Neuronal stem cell (in vitro differentiated cells): ENCODE measurements at regions not wholly inside any gene's neighbourhood (a gene's known extent, or its start where the extent isn't known, plus 50 kb on each side); places are given as distances from the start of the nearest gene placed in this dataset.

ENCODE experiments used
- DNase-seq: peaks from one replicate; pipeline ENCODE4 v3.0.0-alpha.2; 2013; ENCODE audit warnings: low spot score
- H2AFZ ChIP-seq: one replicate; pipeline ENCODE4 v1.6.1; 2013; ENCODE audit warnings: mild to moderate bottlenecking, low read length, inconsistent platforms
- H2AK5ac ChIP-seq: 2 replicates; pipeline ENCODE4 v1.6.1; 2013; ENCODE audit warnings: low read depth, mild to moderate bottlenecking, inconsistent platforms, low read length, moderate library complexity, mixed read lengths
- H2BK120ac ChIP-seq: 2 replicates; pipeline ENCODE4 v1.6.1; 2013; ENCODE audit warnings: low read depth, mild to moderate bottlenecking, inconsistent platforms, low read length, moderate library complexity, mixed read lengths
- H2BK12ac ChIP-seq: one replicate; pipeline ENCODE4 v1.6.1; 2013; ENCODE audit warnings: low read length, inconsistent platforms
- H2BK15ac ChIP-seq: 2 replicates; pipeline ENCODE4 v1.6.1; 2013; ENCODE audit warnings: mild to moderate bottlenecking, low read length, inconsistent platforms, mixed read lengths
- H2BK5ac ChIP-seq: one replicate; pipeline ENCODE4 v1.6.1; 2013; ENCODE audit warnings: inconsistent platforms, mild to moderate bottlenecking, low read length, moderate library complexity
- H3K14ac ChIP-seq: one replicate; pipeline ENCODE4 v1.6.1; 2013; ENCODE audit warnings: low read length, inconsistent platforms
- H3K18ac ChIP-seq: 2 replicates; pipeline ENCODE4 v1.6.1; 2013; ENCODE audit warnings: low read length, inconsistent platforms
- H3K23ac ChIP-seq: 2 replicates; pipeline ENCODE4 v1.6.1; 2013; ENCODE audit warnings: low read depth, mild to moderate bottlenecking, mixed read lengths, low read length, inconsistent platforms; ENCODE audit not compliant: poor library complexity
- H3K27ac ChIP-seq: replicated peaks from 3 replicates; pipeline ENCODE4 v1.5.1; 2013; ENCODE audit warnings: low read length, inconsistent platforms
- H3K27me3 ChIP-seq, 3 experiments: 2 replicates each; pipeline ENCODE4 v1.6.1; 2013; ENCODE audit warnings: low read length in 3 of 3, mild to moderate bottlenecking in 2 of 3, inconsistent platforms in 1 of 3, low read depth in 1 of 3, mixed read lengths in 1 of 3, moderate library complexity in 1 of 3; ENCODE audit not compliant: control insufficient read depth in 3 of 3, insufficient read depth in 3 of 3
- H3K36me3 ChIP-seq, 2 donors: replicated peaks in 1 of 2; 2 replicates each; pipeline ENCODE4 v1.6.1; 2013; ENCODE audit warnings: low read length in 2 of 2; ENCODE audit not compliant: control insufficient read depth in 2 of 2, insufficient read depth in 2 of 2
- H3K4ac ChIP-seq: 2 replicates; pipeline ENCODE4 v1.6.1; 2013; ENCODE audit warnings: inconsistent platforms, mild to moderate bottlenecking, low read length, moderate library complexity
- H3K4me1 ChIP-seq, 2 donors: 1 replicate in 1 of 2; 2 replicates in 1 of 2; pipeline ENCODE4 v1.6.1; 2013; ENCODE audit warnings: low read length in 2 of 2, low read depth in 1 of 2; ENCODE audit not compliant: control insufficient read depth in 2 of 2, insufficient read depth in 1 of 2
- H3K4me2 ChIP-seq: one replicate; pipeline ENCODE4 v1.6.1; 2013; ENCODE audit warnings: mild to moderate bottlenecking, low read length, inconsistent platforms; ENCODE audit not compliant: insufficient read depth, poor library complexity, severe bottlenecking
- H3K4me3 ChIP-seq, 2 donors: 2 replicates each; pipeline ENCODE4 v1.5.1; 2013; ENCODE audit warnings: low read length in 2 of 2, mild to moderate bottlenecking in 2 of 2, inconsistent platforms in 1 of 2, moderate library complexity in 1 of 2
- H3K79me1 ChIP-seq: one replicate; pipeline ENCODE4 v1.6.1; 2013; ENCODE audit warnings: low read depth, mild to moderate bottlenecking, inconsistent platforms, low read length, moderate library complexity
- H3K9ac ChIP-seq: one replicate; pipeline ENCODE4 v1.6.1; 2013; ENCODE audit warnings: mild to moderate bottlenecking, low read depth, low read length, inconsistent platforms; ENCODE audit not compliant: poor library complexity
- H3K9me3 ChIP-seq, 2 donors: replicated peaks in 1 of 2; 2 replicates each; pipeline versions ENCODE3 to v1.6.1; 2013; ENCODE audit warnings: low read length in 2 of 2, mild to moderate bottlenecking in 2 of 2, inconsistent platforms in 1 of 2, low read depth in 1 of 2, mixed read lengths in 1 of 2, moderate library complexity in 1 of 2; ENCODE audit not compliant: control insufficient read depth in 2 of 2, insufficient read depth in 1 of 2
- H4K8ac ChIP-seq: one replicate; pipeline ENCODE4 v1.6.1; 2013; ENCODE audit warnings: low read depth, mild to moderate bottlenecking, inconsistent platforms, low read length, moderate library complexity
- H4K91ac ChIP-seq: one replicate; pipeline ENCODE4 v1.6.1; 2013; ENCODE audit warnings: low read length, low read depth, mild to moderate bottlenecking, inconsistent platforms; ENCODE audit not compliant: poor library complexity
- WGBS, 2 donors: extraction: QIAGEN DNeasy Blood & Tissue Kit; methylation state at CpG; one replicate each; pipeline ENCODE4 v1.1.7; 2013; ENCODE audit warnings: missing lambda C conversion rate in 2 of 2, mixed read lengths in 1 of 2; ENCODE audit not compliant: insufficient read length in 2 of 2, insufficient replicate concordance in 1 of 2; ENCODE audit errors: extremely low coverage in 2 of 2; 5-methylcytosine and 5-hydroxymethylcytosine counted together

- Histone ChIP-seq H3K18ac (no peak overlapping the region), H2AFZ (no peak overlapping the region), H3K9me3 (no peaks in the 10 kb centered on the region), H3K36me3 (no peaks in the 10 kb centered on the region), H2BK12ac (no peak overlapping the region), H2AK5ac (no peak overlapping the region), H3K27ac (no peak overlapping the region), H3K4ac (no peak overlapping the region), H4K91ac (no peak overlapping the region), H2BK15ac (no peak overlapping the region), H3K9ac (no peak overlapping the region), H2BK120ac (no peak overlapping the region), H4K8ac (no peak overlapping the region), H3K23ac (no peak overlapping the region), H3K79me1 (no peaks in the 10 kb centered on the region), H3K4me2 (no peak overlapping the region), H2BK5ac (no peak overlapping the region), H3K14ac (no peak overlapping the region), H3K4me1 (no peaks in the 10 kb centered on the region), H3K4me3 (no peak overlapping the region), H3K27me3 (no peaks in the 10 kb centered on the region)
- no CpG with 5 or more reads among the region's 2 CpGs for WGBS, 2 donors
- DNase-seq, result no peak
Measured at GRCh38 chr1:188406636-188407035, 1577.9 kb downstream of the PLA2G4A start.

GRCh38 chr1:188420177-188420576, 1591.4 kb downstream of the PLA2G4A start:
- H3K4me3 ChIP-seq, result no peak overlapping the region
- H2BK12ac ChIP-seq, result no peak overlapping the region
- no peaks in the 10 kb centered on the region for H3K9me3 ChIP-seq
- H3K79me1 ChIP-seq, result no peaks in the 10 kb centered on the region
- H3K4ac ChIP-seq, result no peak overlapping the region
- H3K14ac ChIP-seq, result no peak overlapping the region
- H3K23ac ChIP-seq, result no peak overlapping the region
- no peak overlapping the region for H3K9ac ChIP-seq
- H4K91ac ChIP-seq, result no peak overlapping the region
- H2AK5ac ChIP-seq, result no peak overlapping the region
- no peaks in the 10 kb centered on the region for H3K4me1 ChIP-seq
- H2BK120ac ChIP-seq, result no peak overlapping the region
- no peak overlapping the region for H3K4me2 ChIP-seq
- H3K27me3 ChIP-seq, result no peaks in the 10 kb centered on the region
- no peak overlapping the region for H3K18ac ChIP-seq
- DNase-seq, result no peak
- no peak overlapping the region for H2BK5ac ChIP-seq
- no CpG with 5 or more reads among the region's 1 CpG for WGBS, 2 donors
- H3K27ac ChIP-seq, result no peak overlapping the region
- H2BK15ac ChIP-seq, result no peak overlapping the region
- H4K8ac ChIP-seq, result no peak overlapping the region
- no peaks in the 10 kb centered on the region for H3K36me3 ChIP-seq
- no peak overlapping the region for H2AFZ ChIP-seq

DNA sequence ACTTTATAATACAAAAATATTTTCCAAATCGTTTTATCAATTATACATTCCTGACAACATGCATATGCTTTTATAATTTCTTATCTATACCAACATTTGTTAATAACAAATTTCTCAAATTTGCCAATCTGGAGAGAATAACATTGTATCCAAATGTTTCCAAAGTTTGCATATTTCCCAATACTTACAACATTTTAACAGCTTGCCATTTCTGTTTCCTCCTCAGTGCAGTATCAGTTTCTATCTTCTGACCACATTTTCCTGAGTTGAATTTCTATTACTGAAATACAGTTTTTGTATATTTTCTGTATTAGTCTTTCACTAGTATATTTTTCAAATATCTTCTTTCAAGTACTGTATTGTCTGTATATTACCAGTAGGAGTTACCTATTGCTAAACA, 1594.3 kb downstream of the PLA2G4A start:
- no CpG with 5 or more reads among the region's 1 CpG for WGBS, 2 donors
- Histone ChIP-seq H3K4me2 (no peak overlapping the region), H2BK120ac (no peak overlapping the region), H3K9ac (no peak overlapping the region), H3K27ac (no peak overlapping the region), H3K27me3 (no peaks in the 10 kb centered on the region), H2AK5ac (no peak overlapping the region), H2BK5ac (no peak overlapping the region), H3K36me3 (no peaks in the 10 kb centered on the region), H3K9me3 (no peaks in the 10 kb centered on the region), H3K79me1 (no peaks in the 10 kb centered on the region), H4K8ac (no peak overlapping the region), H3K4ac (no peak overlapping the region), H3K23ac (no peak overlapping the region), H3K4me1 (no peaks in the 10 kb centered on the region), H2AFZ (no peak overlapping the region), H3K18ac (no peak overlapping the region), H2BK12ac (no peak overlapping the region), H3K4me3 (no peak overlapping the region), H3K14ac (no peak overlapping the region), H4K91ac (no peak overlapping the region), H2BK15ac (no peak overlapping the region)
- no peak for DNase-seq

- H3K23ac ChIP-seq, result no peak overlapping the region
- H3K14ac ChIP-seq, result no peak overlapping the region
- H3K4me3 ChIP-seq, result no peak overlapping the region
- H3K9ac ChIP-seq, result no peak overlapping the region
- H2BK120ac ChIP-seq, result no peak overlapping the region
- no peak overlapping the region for H3K27ac ChIP-seq
- H3K36me3 ChIP-seq, result no peaks in the 10 kb centered on the region
- no peak overlapping the region for H2AK5ac ChIP-seq
- no CpG with 5 or more reads among the region's 1 CpG for WGBS, 2 donors
- no peak for DNase-seq
- H3K4me1 ChIP-seq, result no peaks in the 10 kb centered on the region
- no peak overlapping the region for H2BK5ac ChIP-seq
- H3K79me1 ChIP-seq, result no peaks in the 10 kb centered on the region
- H2AFZ ChIP-seq, result no peak overlapping the region
- no peak overlapping the region for H2BK15ac ChIP-seq
- H3K27me3 ChIP-seq, result no peaks in the 10 kb centered on the region
- H4K8ac ChIP-seq, result no peak overlapping the region
- H3K4me2 ChIP-seq, result no peak overlapping the region
- no peak overlapping the region for H3K4ac ChIP-seq
- H3K9me3 ChIP-seq, result no peaks in the 10 kb centered on the region
- H3K18ac ChIP-seq, result no peak overlapping the region
- no peak overlapping the region for H4K91ac ChIP-seq
- no peak overlapping the region for H2BK12ac ChIP-seq
Measured at GRCh38 chr1:188424176-188424575, 1595.4 kb downstream of the PLA2G4A start.
